Vagina (tissue), 2 donors: ENCODE measurements at regions not wholly inside any gene's neighbourhood (a gene's known extent, or its start where the extent isn't known, plus 50 kb on each side); places are given as distances from the start of the nearest gene placed in this dataset.

Source experiments
- DNase-seq, 2 donors: peaks; one replicate each; pipeline ENCODE4 v3.0.0-alpha.2; 2017; ENCODE audit errors: extremely low spot score in 2 of 2
- H3K27ac ChIP-seq: fragments of 200-600 bp; sonication (generic); one replicate; pipeline ENCODE4 v1.5.1; 2019
- H3K27me3 ChIP-seq: fragments of 200-600 bp; sonication (generic); one replicate; pipeline ENCODE4 v1.5.1; 2019
- H3K36me3 ChIP-seq, 2 donors: fragments of 200-600 bp; sonication (generic); one replicate each; pipeline ENCODE4 v1.5.1; 2017 to 2019
- H3K4me1 ChIP-seq: fragments of 200-600 bp; sonication (generic); one replicate; pipeline ENCODE4 v1.5.1; 2019
- H3K4me3 ChIP-seq, 2 donors: fragments of 200-600 bp; sonication (generic); 1 replicate in 1 of 2; 2 replicates in 1 of 2; pipeline ENCODE4 v1.5.1; 2016 to 2019
- H3K9me3 ChIP-seq: fragments of 200-600 bp; sonication (generic); one replicate; pipeline ENCODE4 v1.5.1; 2019
- CTCF ChIP-seq, 3 experiments: fragments of 450-650 bp in 2 of 3; fragments of 200-600 bp in 1 of 3; sonication (generic) in 1 of 3; IDR thresholded peaks; one replicate each; pipeline ENCODE4 v1.5.1; 2017 to 2019; ENCODE audit warnings: antibody characterized with exemption in 3 of 3, mild to moderate bottlenecking in 2 of 3, moderate library complexity in 2 of 3
- POLR2A ChIP-seq, 2 donors: fragments of 450-650 bp; IDR thresholded peaks; one replicate each; pipeline ENCODE4 v1.6.1; 2017; ENCODE audit warnings: antibody characterized with exemption in 2 of 2, mild to moderate bottlenecking in 2 of 2, moderate library complexity in 2 of 2
- POLR2AphosphoS5 ChIP-seq, 2 donors: sonication (generic); formaldehyde crosslinking; IDR thresholded peaks; one replicate each; pipeline ENCODE4 v1.9.0; 2017; ENCODE audit warnings: antibody characterized with exemption in 2 of 2, mild to moderate bottlenecking in 2 of 2, low read depth in 1 of 2; ENCODE audit not compliant: insufficient read depth in 1 of 2
- intact Hi-C: fragments of 100-400 bp; cut with DNase I; formaldehyde crosslinking; loops from one replicate; pipeline ENCODE4 v1.15.1; 2023

GRCh38 chr2:7265286-7265685, 348.1 kb downstream of the RNF144A start:
- Histone ChIP-seq H3K9me3 (no peaks in the 10 kb centered on the region), H3K27ac (no peak overlapping the region), H3K4me3 (no peak overlapping the region), H3K27me3 (no peaks in the 10 kb centered on the region), H3K36me3 (no peaks in the 10 kb centered on the region), H3K4me1 (no peaks in the 10 kb centered on the region)
- DNase-seq, result no peak
- intact Hi-C loops, result no loop called here
- TF ChIP-seq POLR2AphosphoS5 (IDR thresholded peaks at IDR 0.05; ENCODE audit: insufficient read depth in 1 of 2, low read depth in 1 of 2) (no peak), POLR2A (IDR thresholded peaks at IDR 0.05) (no peak), CTCF (IDR thresholded peaks at IDR 0.05) (no peak)

GRCh38 chr2:7269106-7269643, 352.0 kb downstream of the RNF144A start:
- no peaks in the 10 kb centered on the region for H3K4me1 ChIP-seq
- no peak for DNase-seq
- H3K9me3 ChIP-seq, result no peaks in the 10 kb centered on the region
- no peaks in the 10 kb centered on the region for H3K27me3 ChIP-seq
- no peak overlapping the region for H3K27ac ChIP-seq
- no peak for TF ChIP-seq POLR2AphosphoS5 (IDR thresholded peaks at IDR 0.05; ENCODE audit: insufficient read depth in 1 of 2, low read depth in 1 of 2)
- no peak for TF ChIP-seq POLR2A (IDR thresholded peaks at IDR 0.05)
- no peak for TF ChIP-seq CTCF (IDR thresholded peaks at IDR 0.05)
- no peaks in the 10 kb centered on the region for H3K36me3 ChIP-seq
- H3K4me3 ChIP-seq, result no peak overlapping the region
- intact Hi-C loops, result no loop called here

- H3K27me3 ChIP-seq, result no peaks in the 10 kb centered on the region
- intact Hi-C loops, result no loop called here
- DNase-seq, result no peak
Observed at GRCh38 chr2:7270011-7270431, 352.8 kb downstream of the RNF144A start.

GRCh38 chr2:7272210-7272609, 355.0 kb downstream of the RNF144A start:
- DNase-seq, result no peak
- TF ChIP-seq POLR2AphosphoS5 (IDR thresholded peaks at IDR 0.05; ENCODE audit: insufficient read depth in 1 of 2, low read depth in 1 of 2), result no peak
- no peak for TF ChIP-seq CTCF (IDR thresholded peaks at IDR 0.05)
- intact Hi-C loops, result no loop called here
- no peaks in the 10 kb centered on the region for H3K27me3 ChIP-seq
- no peak overlapping the region for H3K4me3 ChIP-seq
- H3K4me1 ChIP-seq, result no peaks in the 10 kb centered on the region
- H3K9me3 ChIP-seq, result no peaks in the 10 kb centered on the region
- H3K36me3 ChIP-seq, result no peaks in the 10 kb centered on the region
- no peak overlapping the region for H3K27ac ChIP-seq

More at GRCh38 chr2:7270011-7270431, 352.8 kb downstream of the RNF144A start:
- H3K4me3 ChIP-seq, result no peak overlapping the region
- no peaks in the 10 kb centered on the region for H3K4me1 ChIP-seq
- TF ChIP-seq POLR2A (IDR thresholded peaks at IDR 0.05) (no peak), POLR2AphosphoS5 (IDR thresholded peaks at IDR 0.05; ENCODE audit: insufficient read depth in 1 of 2, low read depth in 1 of 2) (no peak), CTCF (IDR thresholded peaks at IDR 0.05) (no peak)
- H3K9me3 ChIP-seq, result no peaks in the 10 kb centered on the region
- H3K36me3 ChIP-seq, result no peaks in the 10 kb centered on the region
- H3K27ac ChIP-seq, result no peak overlapping the region

GRCh38 chr2:7278984-7279383, 361.8 kb downstream of the RNF144A start:
- H3K4me1 ChIP-seq, result no peaks in the 10 kb centered on the region
- TF ChIP-seq POLR2AphosphoS5 (IDR thresholded peaks at IDR 0.05; ENCODE audit: insufficient read depth in 1 of 2, low read depth in 1 of 2) (no peak), CTCF (IDR thresholded peaks at IDR 0.05) (no peak), POLR2A (IDR thresholded peaks at IDR 0.05) (no peak)
- intact Hi-C loops, result no loop called here
- no peak for DNase-seq
- H3K27me3 ChIP-seq, result no peaks in the 10 kb centered on the region
- H3K27ac ChIP-seq, result no peak overlapping the region
- no peaks in the 10 kb centered on the region for H3K36me3 ChIP-seq
- H3K9me3 ChIP-seq, result no peaks in the 10 kb centered on the region
- no peak overlapping the region for H3K4me3 ChIP-seq
